SK-N-SH (cell line): ENCODE measurements at regions not wholly inside any gene's neighbourhood (a gene's known extent, or its start where the extent isn't known, plus 50 kb on each side); places are given as distances from the start of the nearest gene placed in this dataset.

Experiments used
- EP300 ChIP-seq, 2 experiments: IDR thresholded peaks; 2 replicates each; pipeline versions ENCODE4 v1.4.0 to v1.6.1; 2012; ENCODE audit warnings: borderline replicate concordance in 1 of 2, low read depth in 1 of 2, low read length in 1 of 2
- EZH2phosphoT487 ChIP-seq: fragments of 200-600 bp; sonication (generic); IDR thresholded peaks from 2 replicates; pipeline ENCODE4 v1.6.1; 2017; ENCODE audit warnings: low read depth, mixed run types, mild to moderate bottlenecking, antibody characterized with exemption, moderate library complexity, borderline replicate concordance
- FOSL2 ChIP-seq: IDR thresholded peaks from 2 replicates; pipeline ENCODE4 v1.4.0; 2012; ENCODE audit warnings: low read depth, mild to moderate bottlenecking, moderate library complexity, borderline replicate concordance
- GABPA ChIP-seq: IDR thresholded peaks from 2 replicates; pipeline ENCODE4 v1.4.0; 2012; ENCODE audit warnings: low read depth, mild to moderate bottlenecking
- NRF1 ChIP-seq: IDR thresholded peaks from 2 replicates; pipeline ENCODE4 v1.6.1; 2012; ENCODE audit warnings: low read depth, mild to moderate bottlenecking, low read length
- POLR2AphosphoS5 ChIP-seq: IDR thresholded peaks from 2 replicates; pipeline ENCODE4 v1.6.1; 2012; ENCODE audit warnings: low read depth, low read length
- RAD21 ChIP-seq: IDR thresholded peaks from 2 replicates; pipeline ENCODE4 v1.6.1; 2012; ENCODE audit warnings: mild to moderate bottlenecking, low read length
- SMC3 ChIP-seq: IDR thresholded peaks from 2 replicates; pipeline ENCODE4 v1.6.1; 2012; ENCODE audit warnings: low read depth, low read length, improper control_type of control experiment
- TAF1 ChIP-seq: IDR thresholded peaks from 2 replicates; pipeline ENCODE4 v1.6.1; 2012; ENCODE audit warnings: low read depth, mild to moderate bottlenecking, low read length, moderate library complexity, borderline replicate concordance
- TEAD4 ChIP-seq: IDR thresholded peaks from 2 replicates; pipeline ENCODE4 v1.4.0; 2012; ENCODE audit warnings: mild to moderate bottlenecking, borderline replicate concordance; ENCODE audit not compliant: insufficient read depth
- YY1 ChIP-seq: IDR thresholded peaks from 2 replicates; pipeline ENCODE4 v1.4.0; 2012; ENCODE audit warnings: low read depth, mild to moderate bottlenecking
- TF ChIP-seq, protein P1 (sequence below): fragments of 200-600 bp; sonication (generic); IDR thresholded peaks from 2 replicates; pipeline ENCODE4 v1.6.1; 2017; ENCODE audit warnings: antibody characterized with exemption, mild to moderate bottlenecking, moderate library complexity
- TF ChIP-seq, protein P2 (sequence below): IDR thresholded peaks from 2 replicates; pipeline ENCODE4 v1.4.0; 2012; ENCODE audit warnings: low read depth
- TF ChIP-seq, protein P3 (sequence below): IDR thresholded peaks from 2 replicates; pipeline ENCODE4 v1.6.1; 2012; ENCODE audit warnings: mild to moderate bottlenecking, low read depth, low read length, moderate library complexity

DNA sequence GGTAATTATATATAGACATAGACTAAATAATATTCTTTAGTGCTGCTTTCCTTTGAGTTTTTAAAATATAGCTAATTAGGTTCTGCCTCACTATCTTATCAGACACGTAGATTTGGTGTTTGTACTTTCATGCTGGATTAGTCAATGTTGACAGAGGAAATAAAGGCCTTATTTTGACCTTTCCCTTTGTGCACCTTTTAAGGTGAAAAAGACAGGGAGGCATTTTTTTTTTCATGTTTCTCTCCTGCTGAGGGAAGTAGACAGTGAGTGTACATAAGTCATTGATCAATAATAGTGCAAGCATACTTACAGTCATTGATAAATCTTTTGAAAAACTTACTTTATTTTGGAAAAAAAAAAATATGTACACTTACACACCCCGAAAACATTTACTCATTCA, 467.8 kb downstream of the GRXCR1 start:
- TF ChIP-seq, protein P1, sequence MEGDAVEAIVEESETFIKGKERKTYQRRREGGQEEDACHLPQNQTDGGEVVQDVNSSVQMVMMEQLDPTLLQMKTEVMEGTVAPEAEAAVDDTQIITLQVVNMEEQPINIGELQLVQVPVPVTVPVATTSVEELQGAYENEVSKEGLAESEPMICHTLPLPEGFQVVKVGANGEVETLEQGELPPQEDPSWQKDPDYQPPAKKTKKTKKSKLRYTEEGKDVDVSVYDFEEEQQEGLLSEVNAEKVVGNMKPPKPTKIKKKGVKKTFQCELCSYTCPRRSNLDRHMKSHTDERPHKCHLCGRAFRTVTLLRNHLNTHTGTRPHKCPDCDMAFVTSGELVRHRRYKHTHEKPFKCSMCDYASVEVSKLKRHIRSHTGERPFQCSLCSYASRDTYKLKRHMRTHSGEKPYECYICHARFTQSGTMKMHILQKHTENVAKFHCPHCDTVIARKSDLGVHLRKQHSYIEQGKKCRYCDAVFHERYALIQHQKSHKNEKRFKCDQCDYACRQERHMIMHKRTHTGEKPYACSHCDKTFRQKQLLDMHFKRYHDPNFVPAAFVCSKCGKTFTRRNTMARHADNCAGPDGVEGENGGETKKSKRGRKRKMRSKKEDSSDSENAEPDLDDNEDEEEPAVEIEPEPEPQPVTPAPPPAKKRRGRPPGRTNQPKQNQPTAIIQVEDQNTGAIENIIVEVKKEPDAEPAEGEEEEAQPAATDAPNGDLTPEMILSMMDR: no peak
- TF ChIP-seq SMC3 (no peak), TAF1 (no peak), FOSL2 (no peak), EZH2phosphoT487 (no peak), GABPA (no peak), NRF1 (no peak), POLR2AphosphoS5 (no peak), RAD21 (no peak), YY1 (no peak), EP300 (IDR thresholded peaks at IDR 0.05; ENCODE audit: borderline replicate concordance in 1 of 2, low read depth in 1 of 2, low read length in 1 of 2) (no peak), TEAD4 (no peak)
- TF ChIP-seq, protein P2, sequence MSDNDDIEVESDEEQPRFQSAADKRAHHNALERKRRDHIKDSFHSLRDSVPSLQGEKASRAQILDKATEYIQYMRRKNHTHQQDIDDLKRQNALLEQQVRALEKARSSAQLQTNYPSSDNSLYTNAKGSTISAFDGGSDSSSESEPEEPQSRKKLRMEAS: no peak
- TF ChIP-seq, protein P3, sequence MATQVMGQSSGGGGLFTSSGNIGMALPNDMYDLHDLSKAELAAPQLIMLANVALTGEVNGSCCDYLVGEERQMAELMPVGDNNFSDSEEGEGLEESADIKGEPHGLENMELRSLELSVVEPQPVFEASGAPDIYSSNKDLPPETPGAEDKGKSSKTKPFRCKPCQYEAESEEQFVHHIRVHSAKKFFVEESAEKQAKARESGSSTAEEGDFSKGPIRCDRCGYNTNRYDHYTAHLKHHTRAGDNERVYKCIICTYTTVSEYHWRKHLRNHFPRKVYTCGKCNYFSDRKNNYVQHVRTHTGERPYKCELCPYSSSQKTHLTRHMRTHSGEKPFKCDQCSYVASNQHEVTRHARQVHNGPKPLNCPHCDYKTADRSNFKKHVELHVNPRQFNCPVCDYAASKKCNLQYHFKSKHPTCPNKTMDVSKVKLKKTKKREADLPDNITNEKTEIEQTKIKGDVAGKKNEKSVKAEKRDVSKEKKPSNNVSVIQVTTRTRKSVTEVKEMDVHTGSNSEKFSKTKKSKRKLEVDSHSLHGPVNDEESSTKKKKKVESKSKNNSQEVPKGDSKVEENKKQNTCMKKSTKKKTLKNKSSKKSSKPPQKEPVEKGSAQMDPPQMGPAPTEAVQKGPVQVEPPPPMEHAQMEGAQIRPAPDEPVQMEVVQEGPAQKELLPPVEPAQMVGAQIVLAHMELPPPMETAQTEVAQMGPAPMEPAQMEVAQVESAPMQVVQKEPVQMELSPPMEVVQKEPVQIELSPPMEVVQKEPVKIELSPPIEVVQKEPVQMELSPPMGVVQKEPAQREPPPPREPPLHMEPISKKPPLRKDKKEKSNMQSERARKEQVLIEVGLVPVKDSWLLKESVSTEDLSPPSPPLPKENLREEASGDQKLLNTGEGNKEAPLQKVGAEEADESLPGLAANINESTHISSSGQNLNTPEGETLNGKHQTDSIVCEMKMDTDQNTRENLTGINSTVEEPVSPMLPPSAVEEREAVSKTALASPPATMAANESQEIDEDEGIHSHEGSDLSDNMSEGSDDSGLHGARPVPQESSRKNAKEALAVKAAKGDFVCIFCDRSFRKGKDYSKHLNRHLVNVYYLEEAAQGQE: no peak
